Kidney epithelial cell (primary cell): ENCODE measurements at regions not wholly inside any gene's neighbourhood (a gene's known extent, or its start where the extent isn't known, plus 50 kb on each side); places are given as distances from the start of the nearest gene placed in this dataset.
"Not testable (repeated sequence)": the region's sequence is repeated elsewhere in the genome, so short reads cannot be mapped to it uniquely, and the experiment has no call there.

Source experiments
- DNase-seq: peaks from one replicate; pipeline ENCODE4 v3.0.0-alpha.2; 2010; ENCODE audit warnings: low read depth
- H3K27me3 ChIP-seq: 2 replicates; pipeline ENCODE4 v1.6.0; 2011; ENCODE audit warnings: low read length; ENCODE audit not compliant: control insufficient read depth, insufficient read depth
- H3K36me3 ChIP-seq: 2 replicates; pipeline ENCODE4 v1.5.1; 2011; ENCODE audit warnings: low read length; ENCODE audit not compliant: control insufficient read depth, insufficient read depth
- H3K4me3 ChIP-seq: 2 replicates; pipeline ENCODE4 v1.5.1; 2011; ENCODE audit warnings: low read depth, mild to moderate bottlenecking, control low read depth, low read length
- CTCF ChIP-seq: IDR thresholded peaks from 2 replicates; pipeline ENCODE4 v1.5.1; 2011; ENCODE audit warnings: mild to moderate bottlenecking, moderate library complexity, low read length, control low read depth, inconsistent platforms; ENCODE audit not compliant: insufficient read depth, poor library complexity, severe bottlenecking

- TF ChIP-seq CTCF = no peak
- no peak for DNase-seq
- Histone ChIP-seq H3K4me3 (no peak overlapping the region), H3K27me3 (no peaks in the 10 kb centered on the region), H3K36me3 (no peaks in the 10 kb centered on the region)
These were observed 758.1 kb downstream of the RAPGEF2 start for GRCh38 chr4:159860945-159861344.

- Histone ChIP-seq H3K36me3 (no peaks in the 10 kb centered on the region), H3K4me3 (no peak overlapping the region), H3K27me3 (no peaks in the 10 kb centered on the region)
- TF ChIP-seq CTCF = no peak
- DNase-seq = no peak
These were observed 761.5 kb downstream of the RAPGEF2 start for GRCh38 chr4:159864337-159864736.

GRCh38 chr4:159867673-159868072 is 764.8 kb downstream of the RAPGEF2 start:
- DNase-seq = no peak
- H3K4me3 ChIP-seq = no peak overlapping the region
- H3K27me3 ChIP-seq = no peaks in the 10 kb centered on the region
- H3K36me3 ChIP-seq = no peaks in the 10 kb centered on the region
- no peak for TF ChIP-seq CTCF

GRCh38 chr4:159868936-159869335 is 766.1 kb downstream of the RAPGEF2 start:
- H3K27me3 ChIP-seq, H3K36me3 ChIP-seq, DNase-seq, H3K4me3 ChIP-seq: not testable (repeated sequence)

GRCh38 chr4:159871141-159871540 is 768.3 kb downstream of the RAPGEF2 start:
- H3K36me3 ChIP-seq = no peaks in the 10 kb centered on the region
- DNase-seq = peak; percentile 28
- TF ChIP-seq CTCF = no peak
- H3K4me3 ChIP-seq = no peak overlapping the region
- H3K27me3 ChIP-seq = no peaks in the 10 kb centered on the region

- no peaks in the 10 kb centered on the region for H3K36me3 ChIP-seq
- no peak for TF ChIP-seq CTCF
- H3K4me3 ChIP-seq = no peak overlapping the region
- H3K27me3 ChIP-seq = no peaks in the 10 kb centered on the region
- no peak for DNase-seq
These were observed 778.3 kb downstream of the RAPGEF2 start for GRCh38 chr4:159881158-159881557.
